HG03066 (cell line): ENCODE measurements at regions not wholly inside any gene's neighbourhood (a gene's known extent, or its start where the extent isn't known, plus 50 kb on each side); places are given as distances from the start of the nearest gene placed in this dataset.
"Not testable (repeated sequence)": the region's sequence is repeated elsewhere in the genome, so short reads cannot be mapped to it uniquely, and the experiment has no call there.

Experiments
- ATAC-seq: cut with Tn5 transposase; IDR thresholded peaks from one replicate; pipeline ENCODE4 v1.9.1; 2021; ENCODE audit warnings: low read depth; ENCODE audit not compliant: unreplicated experiment

DNA sequence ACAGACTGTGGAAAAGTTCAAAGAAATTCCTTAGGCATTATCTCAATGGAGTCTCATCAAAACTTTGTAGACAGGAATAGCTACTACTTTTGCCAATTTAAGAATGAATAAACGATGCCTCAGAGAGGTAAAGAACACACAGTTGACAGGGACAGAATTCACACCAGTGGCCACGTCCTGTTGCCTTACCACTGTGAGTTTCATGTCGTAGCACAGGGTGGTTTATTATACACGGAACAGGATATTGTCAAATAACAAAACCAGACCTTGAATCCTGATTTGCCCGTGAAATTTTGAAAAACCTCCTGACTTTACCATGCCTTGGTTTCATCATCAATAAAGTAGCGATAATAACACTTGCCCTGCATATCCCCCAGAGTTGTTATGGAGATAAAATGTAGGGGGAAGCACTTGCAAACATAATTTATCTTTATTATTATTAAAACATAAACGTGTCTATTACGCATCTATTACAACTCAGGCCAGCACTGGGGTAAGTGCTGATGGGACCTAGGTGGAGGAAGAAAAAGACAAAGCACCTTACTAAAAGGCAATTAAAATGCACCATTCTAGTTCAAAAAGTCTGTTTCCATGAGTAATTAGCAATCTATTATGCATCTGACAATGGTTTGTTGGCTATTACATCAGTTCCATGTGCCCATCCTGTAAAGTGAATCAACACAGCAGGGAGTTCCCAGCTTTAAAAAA is 408.1 kb upstream of the RUNX1 start:
- no peak for ATAC-seq

DNA sequence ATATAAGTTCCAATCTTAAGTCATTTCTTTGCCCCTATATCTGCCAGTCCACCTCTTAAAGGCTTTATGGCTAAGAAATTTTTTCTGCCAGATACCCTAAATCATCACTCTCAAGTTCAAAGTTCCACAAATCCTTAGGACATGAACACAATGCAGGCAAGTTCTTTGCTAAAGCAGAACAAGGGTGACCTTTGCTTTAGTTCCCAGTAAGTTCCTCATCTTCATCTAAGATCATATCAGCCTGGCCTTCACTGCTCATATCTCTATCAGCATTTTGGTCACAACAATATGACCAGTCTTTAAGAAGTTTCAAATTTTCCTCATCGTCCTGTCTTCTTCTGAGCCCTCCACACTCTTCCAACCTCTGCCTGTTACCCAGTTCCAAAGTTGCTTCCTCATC is 402.2 kb upstream of the RUNX1 start:
- ATAC-seq = no peak

DNA sequence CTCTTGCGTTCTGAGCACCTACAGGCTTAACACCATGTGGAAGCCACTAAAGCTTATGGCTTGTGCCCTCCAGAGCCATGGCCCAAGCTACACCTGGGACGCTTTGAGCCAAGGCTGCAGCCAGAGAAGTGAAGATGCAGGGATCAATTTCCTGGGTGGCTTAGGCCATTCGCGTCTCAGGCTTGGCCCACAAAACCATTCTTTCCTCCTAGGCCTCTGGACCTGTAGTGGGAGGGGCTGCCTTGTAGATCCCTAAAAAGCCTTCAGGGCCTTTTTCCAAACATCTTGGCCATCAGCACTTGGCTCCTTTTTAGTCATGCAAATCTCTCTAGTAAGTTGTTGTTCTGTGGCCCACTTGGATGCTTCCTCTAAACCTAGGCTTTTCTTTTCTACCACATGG is 401.7 kb upstream of the RUNX1 start:
- ATAC-seq = no peak

DNA sequence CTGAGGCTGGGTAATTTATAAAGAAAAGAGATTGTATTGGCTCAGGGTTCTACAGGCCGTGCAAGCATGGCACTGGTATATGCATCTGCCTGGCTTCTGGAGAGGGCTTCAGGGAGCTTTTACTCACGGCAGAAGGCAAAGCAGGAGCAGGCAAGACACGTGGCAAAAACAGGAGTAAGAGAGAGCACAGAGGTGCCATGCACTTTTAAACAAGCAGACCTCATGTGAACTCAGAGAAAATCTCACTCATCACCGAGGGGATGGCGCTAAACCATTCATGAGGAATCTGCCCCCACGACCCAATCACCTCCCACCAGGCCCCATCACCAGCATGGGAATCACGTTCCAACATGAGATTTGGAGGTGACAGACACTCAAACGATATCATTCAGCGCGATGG is 400.7 kb upstream of the RUNX1 start:
- ATAC-seq = no peak

DNA sequence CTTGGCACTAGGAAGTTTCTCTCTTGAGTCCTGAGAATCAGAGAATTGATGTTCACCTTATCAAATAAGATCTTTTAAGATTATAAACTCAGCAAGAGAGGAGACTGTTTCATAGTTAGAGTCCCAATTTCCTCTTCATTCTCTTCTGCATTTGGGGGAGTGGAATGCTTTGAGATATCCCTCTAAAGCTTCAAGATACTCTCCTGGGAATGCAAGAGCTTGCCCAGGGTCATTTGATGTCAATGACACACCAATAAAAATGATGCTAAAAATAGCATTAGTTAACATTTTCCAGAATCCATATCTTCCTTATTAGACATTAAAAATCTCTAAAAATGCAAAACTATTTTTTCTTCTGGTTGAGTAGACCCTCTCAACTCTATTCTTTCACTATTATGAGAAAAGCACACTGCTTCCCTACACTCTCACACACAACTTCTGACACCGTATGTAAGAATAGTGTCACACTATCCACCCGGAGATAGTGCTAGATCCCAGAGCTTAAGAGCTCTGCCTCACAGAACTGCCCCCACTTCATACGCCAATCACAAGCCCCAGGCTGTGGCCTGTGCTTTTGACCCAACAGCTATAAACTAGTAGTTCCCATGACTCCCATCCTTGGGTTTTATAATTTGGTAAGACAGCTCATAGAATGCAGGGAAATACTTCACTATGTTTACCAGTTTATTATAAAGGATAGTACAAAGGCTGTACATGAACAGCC is 399.9 kb upstream of the RUNX1 start:
- no peak for ATAC-seq

DNA sequence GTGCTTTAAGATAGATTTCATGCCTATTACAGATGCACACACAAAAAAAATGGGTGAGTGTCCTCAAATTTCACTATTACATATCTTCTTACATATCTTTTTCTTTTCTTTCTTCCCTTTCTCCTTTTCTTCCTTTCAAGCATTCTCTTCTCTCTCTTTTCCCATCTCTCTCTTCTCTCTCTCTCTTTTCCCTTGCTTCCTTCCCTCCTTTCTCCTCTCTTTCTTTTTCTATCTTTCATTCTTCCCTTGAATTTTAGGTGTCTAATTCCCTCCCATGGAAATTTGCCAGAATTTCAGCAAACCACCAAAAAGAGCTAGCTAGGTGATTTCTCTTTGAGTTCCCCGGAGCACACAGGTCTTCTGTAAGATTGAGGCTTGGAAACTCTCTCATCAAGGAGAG is 395.3 kb upstream of the RUNX1 start:
- ATAC-seq = no peak

DNA sequence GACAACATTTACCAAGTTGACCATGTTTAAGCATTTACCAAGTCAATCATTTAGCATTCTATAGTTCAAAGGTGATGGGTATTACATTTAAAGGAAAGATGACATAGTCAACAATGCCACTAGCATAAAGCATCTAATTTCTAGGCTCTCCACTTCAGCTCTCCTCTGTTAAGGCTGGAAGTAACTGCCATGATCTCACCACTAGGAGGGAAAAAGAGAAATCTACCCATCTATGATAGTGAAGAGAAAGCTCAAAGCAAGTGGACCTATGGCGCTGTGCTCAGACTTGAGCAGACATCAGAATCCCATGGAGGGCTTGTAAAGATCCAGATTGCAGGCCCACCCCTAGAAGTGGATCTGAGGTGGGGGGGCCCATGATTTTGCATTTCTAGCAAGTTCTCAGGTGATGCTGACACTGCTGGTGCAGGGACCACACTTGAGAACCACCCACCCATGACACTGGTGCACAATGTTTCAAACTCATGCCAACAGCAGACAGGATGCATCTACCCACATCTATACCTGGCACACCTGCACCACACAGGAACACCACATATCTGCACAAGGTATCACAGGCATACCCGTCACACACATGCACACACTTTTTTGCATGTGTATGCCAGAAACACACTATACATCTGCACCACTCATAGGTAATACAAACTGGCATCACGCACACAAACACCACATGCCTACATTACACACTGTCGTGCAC is 392.9 kb upstream of the RUNX1 start:
- no peak for ATAC-seq

DNA sequence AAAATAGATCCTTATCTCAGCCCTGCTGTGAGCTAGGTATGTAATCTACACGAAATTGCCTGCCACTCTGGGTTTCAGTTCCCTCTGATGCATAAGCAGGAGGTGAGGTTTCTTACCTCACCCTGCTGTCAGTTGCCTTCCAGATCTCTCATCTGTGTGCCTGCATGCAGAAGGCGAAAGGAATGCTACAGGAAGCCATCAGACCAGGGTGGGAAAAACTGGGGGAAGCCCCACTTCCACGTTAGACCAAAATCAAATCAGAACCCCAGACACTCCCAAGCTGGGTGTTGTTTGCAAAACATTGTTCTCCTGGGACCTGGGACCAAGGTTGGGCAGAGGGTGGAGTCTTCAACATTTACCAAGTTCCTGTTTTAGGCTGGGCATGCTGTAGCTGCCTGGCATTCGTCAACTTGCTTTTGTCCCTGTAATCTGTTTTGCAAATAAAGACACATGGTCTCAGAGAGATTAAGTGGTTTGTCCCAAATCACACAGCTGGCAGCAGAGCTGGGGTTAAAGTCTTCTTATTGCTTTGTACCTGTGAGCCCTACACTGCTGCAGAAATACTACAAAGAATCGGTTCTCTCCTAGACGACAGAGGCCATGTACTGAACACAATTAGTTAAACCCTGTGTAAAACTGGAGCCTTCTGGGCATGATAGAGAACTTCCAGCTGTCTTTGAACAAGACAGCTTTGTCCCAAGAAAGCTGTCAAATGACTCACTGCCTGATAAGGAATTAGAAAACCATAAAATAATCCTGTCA is 389.7 kb upstream of the RUNX1 start:
- no peak for ATAC-seq

DNA sequence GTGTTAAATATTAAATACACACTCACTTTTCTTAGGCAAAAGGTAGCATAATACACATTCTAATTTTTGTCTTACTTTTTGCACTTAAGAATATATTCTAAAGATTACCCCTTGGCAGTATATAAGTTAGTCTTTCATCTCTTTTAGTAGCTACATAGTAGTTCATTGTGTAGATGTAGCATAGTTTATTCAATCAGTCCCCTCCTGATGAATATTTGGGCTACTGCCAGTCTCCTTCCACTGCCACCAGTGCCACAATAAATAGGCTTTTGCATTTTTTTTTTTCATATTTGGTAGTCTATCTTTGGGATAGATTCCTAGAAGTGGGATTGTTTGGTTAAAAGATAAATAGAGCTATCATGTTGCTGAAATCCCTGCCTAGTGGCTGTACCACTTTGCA is 388.8 kb upstream of the RUNX1 start:
- no peak for ATAC-seq

DNA sequence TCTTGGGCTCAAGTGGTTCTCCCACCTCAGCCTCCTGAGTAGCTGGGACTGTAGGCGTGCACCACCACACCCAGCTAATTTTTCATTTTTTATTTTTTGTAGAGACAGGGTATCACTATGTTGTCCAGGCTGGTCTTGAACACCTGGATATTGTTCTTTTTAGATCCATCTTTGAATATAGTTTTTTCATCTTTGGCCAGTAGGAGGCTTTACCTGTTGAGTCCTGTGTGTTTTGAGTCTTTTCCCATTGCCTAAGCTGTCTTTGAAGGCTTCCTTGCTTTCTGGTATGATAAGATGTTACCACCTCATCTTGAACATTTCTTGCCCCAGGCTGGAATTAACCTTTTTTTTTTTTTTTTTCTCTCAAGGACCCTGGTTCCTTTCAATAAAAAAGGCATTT is 387.8 kb upstream of the RUNX1 start:
- no peak for ATAC-seq

DNA sequence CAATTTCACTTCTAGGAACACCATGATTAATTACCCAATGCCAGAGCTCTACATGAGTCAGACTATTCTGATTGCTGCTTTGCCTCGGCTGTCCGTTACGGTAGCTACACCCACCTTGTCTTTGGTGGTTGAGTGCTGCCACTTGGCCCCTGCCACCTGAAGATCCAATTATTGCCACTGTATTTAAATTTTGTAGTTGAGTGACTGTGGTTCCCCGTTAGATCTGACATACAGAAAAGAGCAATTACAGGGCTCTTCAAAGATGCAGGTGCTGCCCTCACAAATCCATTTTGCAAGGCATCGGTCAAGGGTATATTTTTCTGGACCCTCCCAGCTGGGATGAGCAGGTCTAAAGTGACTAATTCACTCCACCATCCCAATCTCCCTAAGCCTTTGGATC is 383.5 kb upstream of the RUNX1 start:
- ATAC-seq = not testable (repeated sequence)

DNA sequence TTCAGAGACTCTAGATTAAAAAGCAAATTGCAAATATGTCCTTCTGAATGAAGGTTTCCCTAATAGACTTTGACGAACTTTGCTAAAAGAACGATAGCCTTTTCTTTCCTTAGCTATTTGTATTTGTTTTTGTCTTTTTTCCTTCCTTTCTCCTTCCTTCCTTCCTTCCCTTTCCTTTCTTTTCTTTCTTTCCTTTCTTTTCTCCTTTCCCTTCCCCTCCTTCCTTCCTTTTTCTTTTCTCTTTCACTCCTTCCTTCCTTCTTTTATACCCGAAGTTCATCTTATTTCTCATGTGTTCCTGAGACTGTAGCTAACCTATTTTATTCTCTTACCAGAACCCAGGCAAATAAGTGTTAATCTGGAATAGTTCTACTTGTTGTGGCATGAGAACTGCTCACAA is 381.2 kb upstream of the RUNX1 start:
- ATAC-seq = no peak

DNA sequence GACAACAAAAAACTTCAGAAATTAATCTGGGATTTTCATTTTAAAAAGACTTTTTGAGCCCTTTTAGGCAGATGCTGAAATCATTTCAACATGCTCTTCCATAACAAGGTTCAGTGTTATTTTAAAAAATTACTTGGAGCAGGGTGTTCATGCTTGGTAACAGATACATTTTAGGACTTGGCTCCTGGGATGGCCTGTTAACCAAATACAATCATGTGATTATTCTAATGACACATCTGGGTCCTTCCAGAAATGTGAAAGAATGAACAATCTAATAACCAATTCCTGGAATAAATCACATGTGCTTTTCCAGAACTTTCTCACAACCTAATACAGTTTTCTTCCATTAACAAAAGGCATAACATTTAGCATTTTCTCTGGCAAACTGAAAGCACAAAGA is 379.8 kb upstream of the RUNX1 start:
- no peak for ATAC-seq

DNA sequence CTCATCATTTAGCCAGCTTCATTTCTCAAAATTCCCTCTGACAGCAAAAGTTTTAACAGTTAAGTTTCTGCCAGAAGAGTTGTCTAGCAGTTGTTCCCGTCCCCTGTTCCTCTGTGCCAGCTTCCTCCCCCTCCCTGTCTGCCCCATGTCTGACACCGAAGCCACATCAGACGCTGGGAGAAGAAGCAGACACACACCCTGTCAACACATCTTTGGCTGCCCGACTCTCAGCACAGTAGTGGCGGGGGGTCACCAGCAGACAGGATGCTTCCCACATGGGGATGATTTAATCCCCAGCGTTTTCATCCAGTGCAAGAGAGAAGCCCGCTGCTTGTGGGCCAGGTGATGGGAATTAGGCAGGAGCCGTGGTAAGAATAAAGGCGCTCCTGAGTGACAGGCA is 379.4 kb upstream of the RUNX1 start:
- ATAC-seq = no peak

DNA sequence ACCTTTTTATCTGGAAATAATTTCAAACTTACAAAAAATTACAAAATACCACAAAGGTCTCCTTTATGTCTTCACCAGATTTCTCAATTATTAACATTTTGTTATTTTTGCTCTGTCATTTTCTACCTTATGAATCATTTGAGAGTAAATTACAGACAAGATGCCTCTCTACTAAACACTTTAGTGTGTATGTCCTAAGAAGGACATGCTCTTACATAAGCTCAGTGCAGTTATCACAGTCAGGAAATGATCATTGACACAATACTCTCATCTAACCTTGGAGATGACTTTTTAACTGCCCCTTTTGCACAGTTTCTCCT is 378.9 kb upstream of the RUNX1 start:
- no peak for ATAC-seq

DNA sequence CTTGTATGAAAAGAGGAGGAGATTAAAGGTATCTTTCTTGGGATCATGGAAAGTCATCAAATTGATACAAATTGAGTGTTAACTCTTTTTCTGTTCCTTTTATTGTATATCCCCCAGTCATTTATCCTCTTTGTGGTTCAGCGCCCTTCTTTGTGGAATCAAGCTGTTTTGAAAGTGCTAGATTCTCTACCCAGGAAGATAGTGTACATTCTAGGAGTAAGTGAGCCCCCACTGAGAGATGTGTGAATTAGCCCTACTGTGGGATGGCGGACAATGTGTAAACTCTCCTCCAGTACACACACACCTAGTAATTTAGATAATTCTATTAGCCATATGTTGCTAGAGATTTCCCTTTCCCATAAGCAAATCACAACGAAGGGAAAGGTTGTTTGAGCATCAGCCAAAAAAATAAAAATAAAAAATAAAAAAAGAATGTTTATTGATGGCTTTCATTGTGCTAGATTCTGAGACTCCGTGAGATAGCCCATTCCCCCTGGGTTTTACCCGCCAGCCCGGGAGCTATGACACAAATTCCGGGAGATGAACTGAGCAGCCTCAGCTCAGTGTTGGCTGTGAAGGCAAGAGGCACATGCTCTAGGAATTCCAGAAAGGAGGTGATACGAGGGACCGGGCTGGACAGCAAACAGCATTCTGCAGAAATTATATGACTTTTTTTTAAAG is 378.4 kb upstream of the RUNX1 start:
- no peak for ATAC-seq

DNA sequence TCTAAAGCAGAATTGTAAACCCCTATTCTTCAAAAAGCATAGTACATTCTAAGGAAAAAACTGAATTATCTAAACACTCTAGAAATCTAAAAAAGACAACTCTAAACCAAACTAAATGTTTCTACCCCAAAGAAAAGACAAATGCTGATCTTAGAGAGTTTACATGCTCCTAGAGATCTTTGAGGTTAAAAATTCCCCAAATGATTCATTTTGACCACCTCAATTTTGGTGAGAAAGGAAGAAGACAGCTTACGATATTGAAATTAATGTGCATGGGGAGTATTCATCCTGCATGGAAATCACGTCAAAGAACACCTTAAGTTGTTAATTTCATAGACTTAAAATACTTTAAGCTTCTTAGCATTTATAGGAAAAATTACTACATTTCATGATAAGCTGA is 377.8 kb upstream of the RUNX1 start:
- no peak for ATAC-seq

DNA sequence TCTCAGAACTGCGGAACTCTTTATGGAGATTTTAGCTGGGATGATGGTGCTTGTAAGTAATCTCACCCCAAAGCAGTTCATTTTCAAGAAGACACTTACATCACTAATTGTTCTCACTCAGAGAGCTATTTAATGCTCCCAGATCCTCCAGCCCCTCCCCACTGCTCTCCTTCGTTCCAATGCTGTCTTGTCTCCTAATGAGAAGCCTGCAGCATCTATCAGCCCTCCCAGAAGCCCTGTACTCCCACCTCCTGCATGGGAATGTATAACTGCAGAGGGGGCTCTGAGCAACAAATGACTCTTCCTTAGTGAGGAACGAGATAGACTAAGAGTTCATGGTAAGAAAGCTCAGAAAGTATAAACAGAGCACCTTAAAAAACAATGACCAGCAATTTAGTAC is 377.4 kb upstream of the RUNX1 start:
- no peak for ATAC-seq

DNA sequence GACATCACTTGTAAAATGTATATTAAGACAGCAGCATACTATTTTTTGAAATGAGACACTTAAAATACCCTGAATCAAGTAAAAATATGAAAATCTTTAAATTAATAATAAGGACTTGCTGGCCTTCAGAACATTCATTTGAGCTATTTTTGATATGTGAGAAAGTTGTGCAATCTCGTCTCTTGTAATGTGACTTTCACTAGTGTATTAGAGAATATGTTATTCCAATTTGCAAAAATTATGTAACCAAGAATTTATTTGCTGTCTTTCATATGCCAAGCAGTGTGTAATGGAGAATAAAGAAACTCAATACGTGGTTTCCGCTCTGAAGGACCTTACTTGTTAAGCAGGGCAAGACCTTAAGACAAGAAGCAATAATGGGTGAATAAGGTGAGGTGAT is 375.0 kb upstream of the RUNX1 start:
- no peak for ATAC-seq

DNA sequence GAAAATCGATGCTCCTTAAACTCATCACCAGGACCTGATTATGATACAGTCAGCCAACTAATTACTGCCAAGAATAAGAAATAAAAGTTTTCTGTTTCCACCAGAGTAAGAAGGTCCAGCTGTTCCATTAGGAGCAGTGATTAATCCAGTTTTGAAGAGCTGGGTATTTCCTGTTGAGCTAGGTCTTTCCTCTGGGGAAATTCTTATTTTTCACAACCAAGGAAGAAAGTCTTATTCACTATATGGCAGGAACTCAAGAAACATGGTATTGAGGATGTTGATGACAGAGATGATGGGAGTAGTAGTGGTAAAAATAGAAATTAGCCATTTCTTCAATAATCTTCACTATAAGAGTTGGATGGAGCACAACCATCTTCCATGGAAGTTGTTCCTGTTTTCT is 374.6 kb upstream of the RUNX1 start:
- no peak for ATAC-seq

DNA sequence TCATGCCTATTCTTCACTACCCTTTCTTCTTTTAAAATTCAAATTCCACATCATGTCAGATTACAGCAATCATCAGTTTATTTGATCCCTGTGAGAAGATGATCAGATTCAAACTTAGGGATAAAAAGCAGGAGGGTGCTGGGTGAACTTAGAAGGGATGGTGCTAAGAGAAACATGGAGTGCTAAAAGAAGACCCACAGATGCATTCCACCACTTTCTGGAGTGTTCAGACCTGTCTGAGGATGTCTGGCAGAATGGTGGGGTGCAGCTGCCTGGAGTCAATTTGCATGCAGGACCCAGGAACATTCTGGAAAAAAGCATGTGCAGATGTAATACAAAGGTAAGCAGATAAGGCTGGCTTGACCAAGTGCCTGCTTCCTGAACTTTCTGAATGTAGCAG is 372.9 kb upstream of the RUNX1 start:
- no peak for ATAC-seq
